Dermis blood vessel endothelial cell (primary cell): ENCODE measurements at regions not wholly inside any gene's neighbourhood (a gene's known extent, or its start where the extent isn't known, plus 50 kb on each side); places are given as distances from the start of the nearest gene placed in this dataset.

Experiments used
- DNase-seq: peaks from one replicate; pipeline ENCODE4 v3.0.0; 2010

GRCh38 chr16:64008131-64008530, 1113.7 kb downstream of the CDH11 start:
- DNase-seq, result no peak

- no peak for DNase-seq
Measured at GRCh38 chr16:64004116-64004515, 1117.7 kb downstream of the CDH11 start.

GRCh38 chr16:63995025-63995424, 1126.8 kb downstream of the CDH11 start:
- no peak for DNase-seq

GRCh38 chr16:63983401-63983800, 1138.5 kb downstream of the CDH11 start:
- DNase-seq, result no peak

- DNase-seq, result no peak
Measured at GRCh38 chr16:63982741-63983140, 1139.1 kb downstream of the CDH11 start.

GRCh38 chr16:63982110-63982509, 1139.8 kb downstream of the CDH11 start:
- no peak for DNase-seq

GRCh38 chr16:63981639-63982038, 1140.2 kb downstream of the CDH11 start:
- DNase-seq, result no peak

GRCh38 chr16:63980763-63981162, 1141.1 kb downstream of the CDH11 start:
- DNase-seq, result no peak

- DNase-seq, result no peak
Measured at GRCh38 chr16:63978240-63978639, 1143.6 kb downstream of the CDH11 start.

- no peak for DNase-seq
Measured at GRCh38 chr16:63976345-63976744, 1145.5 kb downstream of the CDH11 start.

- DNase-seq, result no peak
Measured at GRCh38 chr16:63975669-63976068, 1146.2 kb downstream of the CDH11 start.

- DNase-seq, result no peak
Measured at GRCh38 chr16:63967966-63968365, 1153.9 kb downstream of the CDH11 start.

- DNase-seq, result no peak
Measured at GRCh38 chr16:63960321-63960720, 1161.5 kb downstream of the CDH11 start.

GRCh38 chr16:63947022-63947421, 1174.8 kb downstream of the CDH11 start:
- no peak for DNase-seq

GRCh38 chr16:63945806-63946205, 1176.1 kb downstream of the CDH11 start:
- DNase-seq, result no peak

GRCh38 chr16:63943566-63943965, 1178.3 kb downstream of the CDH11 start:
- no peak for DNase-seq

- no peak for DNase-seq
Measured at GRCh38 chr16:63938661-63939060, 1183.2 kb downstream of the CDH11 start.

- DNase-seq, result no peak
Measured at GRCh38 chr16:63933841-63934240, 1188.0 kb downstream of the CDH11 start.

GRCh38 chr16:63928421-63928820, 1193.4 kb downstream of the CDH11 start:
- DNase-seq, result no peak

GRCh38 chr16:63925221-63925620, 1196.6 kb downstream of the CDH11 start:
- DNase-seq, result no peak

- no peak for DNase-seq
Measured at GRCh38 chr16:63922560-63922959, 1199.3 kb downstream of the CDH11 start.

- DNase-seq, result no peak
Measured at GRCh38 chr16:63921737-63922295, 1200.0 kb downstream of the CDH11 start.

- DNase-seq, result no peak
Measured at GRCh38 chr16:63913290-63913689, 1208.6 kb downstream of the CDH11 start.

GRCh38 chr16:63907251-63907650, 1214.6 kb downstream of the CDH11 start:
- DNase-seq, result no peak

GRCh38 chr16:63904930-63905329, 1216.9 kb downstream of the CDH11 start:
- no peak for DNase-seq
